Body of pancreas (tissue), 4 donors: ENCODE measurements at regions not wholly inside any gene's neighbourhood (a gene's known extent, or its start where the extent isn't known, plus 50 kb on each side); places are given as distances from the start of the nearest gene placed in this dataset.

Experiments
- ATAC-seq: fragments of 150-250 bp; one replicate; pipeline ENCODE4 v1.9.1; 2016
- DNase-seq, 4 donors: peaks; one replicate each; pipeline ENCODE4 v3.0.0-alpha.2; 2019
- H3K27ac ChIP-seq, 4 donors: fragments of 200-600 bp; sonication (generic); 1 replicate in 3 of 4; 2 replicates in 1 of 4; pipeline versions ENCODE4 v1.5.1 to v1.6.1; 2016 to 2019; ENCODE audit warnings: mild to moderate bottlenecking in 1 of 4, mixed read lengths in 1 of 4, moderate library complexity in 1 of 4
- H3K27me3 ChIP-seq, 2 donors: fragments of 200-600 bp; sonication (generic); one replicate each; pipeline ENCODE4 v1.6.0; 2016; ENCODE audit warnings: mild to moderate bottlenecking in 1 of 2
- H3K36me3 ChIP-seq, 2 donors: fragments of 200-600 bp; sonication (generic); replicated peaks in 1 of 2; 2 replicates each; pipeline ENCODE4 v1.5.1; 2016; ENCODE audit warnings: low read depth in 2 of 2; ENCODE audit not compliant: insufficient read depth in 1 of 2
- H3K4me1 ChIP-seq: fragments of 200-600 bp; sonication (generic); one replicate; pipeline ENCODE4 v1.6.0; 2016
- H3K4me3 ChIP-seq, 2 donors: fragments of 200-600 bp; sonication (generic); 1 replicate in 1 of 2; 2 replicates in 1 of 2; pipeline ENCODE4 v1.5.1; 2016 to 2019
- H3K9me3 ChIP-seq, 3 donors: fragments of 200-600 bp; sonication (generic); 1 replicate in 2 of 3; 2 replicates in 1 of 3; pipeline ENCODE4 v1.5.1; 2016
- CTCF ChIP-seq, 7 experiments: fragments of 450-650 bp in 4 of 7; fragments of 200-600 bp in 3 of 7; sonication (generic) in 3 of 7; IDR thresholded peaks; one replicate each; pipeline ENCODE4 v1.5.1; 2016 to 2019; ENCODE audit warnings: antibody characterized with exemption in 7 of 7
- POLR2A ChIP-seq, 3 donors: fragments of 450-650 bp; IDR thresholded peaks; one replicate each; pipeline ENCODE4 v1.6.1; 2016; ENCODE audit warnings: antibody characterized with exemption in 3 of 3, mild to moderate bottlenecking in 2 of 3
- WGBS, 2 donors: methylation state at CpG; one replicate each; pipeline ENCODE4 v1.1.5; 2017; 5-methylcytosine and 5-hydroxymethylcytosine counted together
- intact Hi-C: fragments of 100-400 bp; cut with DNase I; formaldehyde crosslinking; loops from one replicate; pipeline ENCODE4 v1.15.1; 2023

- 76 to 80% methylated on average over 2 of the region's 2 CpGs for WGBS, 2 donors
- H3K9me3 ChIP-seq = no peaks in the 10 kb centered on the region
- ATAC-seq = no peak
- intact Hi-C loops = no loop called here
- no peaks in the 10 kb centered on the region for H3K27me3 ChIP-seq
- DNase-seq = no peak
- H3K27ac ChIP-seq = no peak overlapping the region
- no peaks in the 10 kb centered on the region for H3K36me3 ChIP-seq
- H3K4me1 ChIP-seq = peaks cover 5% of the 10 kb centered on the region
- H3K4me3 ChIP-seq = no peak overlapping the region
- TF ChIP-seq CTCF (IDR thresholded peaks at IDR 0.05) (no peak), POLR2A (IDR thresholded peaks at IDR 0.05) (no peak)
Measured at GRCh38 chr3:159077860-159078259, 276.0 kb downstream of the MFSD1 start.

GRCh38 chr3:159080256-159080655, 278.4 kb downstream of the MFSD1 start:
- H3K27me3 ChIP-seq = no peaks in the 10 kb centered on the region
- intact Hi-C loops = no loop called here
- H3K27ac ChIP-seq = no peak overlapping the region
- no peaks in the 10 kb centered on the region for H3K9me3 ChIP-seq
- ATAC-seq (no peak), DNase-seq (no peak)
- H3K36me3 ChIP-seq = no peaks in the 10 kb centered on the region
- H3K4me1 ChIP-seq = peaks cover 5% of the 10 kb centered on the region
- WGBS, 2 donors = 74 to 84% methylated on average over 5 of the region's 5 CpGs
- no peak for TF ChIP-seq CTCF (IDR thresholded peaks at IDR 0.05)
- no peak for TF ChIP-seq POLR2A (IDR thresholded peaks at IDR 0.05)
- no peak overlapping the region for H3K4me3 ChIP-seq

- ATAC-seq = no peak
Measured at GRCh38 chr3:159080821-159081220, 279.0 kb downstream of the MFSD1 start.

GRCh38 chr3:159082519-159082918, 280.7 kb downstream of the MFSD1 start:
- Histone ChIP-seq H3K4me3 (no peak overlapping the region), H3K27ac (no peak overlapping the region), H3K9me3 (no peaks in the 10 kb centered on the region), H3K27me3 (no peaks in the 10 kb centered on the region), H3K36me3 (no peaks in the 10 kb centered on the region), H3K4me1 (no peaks in the 10 kb centered on the region)
- DNase-seq (no peak), ATAC-seq (no peak)
- TF ChIP-seq CTCF (IDR thresholded peaks at IDR 0.05) = no peak
- no peak for TF ChIP-seq POLR2A (IDR thresholded peaks at IDR 0.05)
- intact Hi-C loops = no loop called here
- 87 to 88% methylated on average over 1 of the region's 1 CpG for WGBS, 2 donors

More at GRCh38 chr3:159080821-159081220, 279.0 kb downstream of the MFSD1 start:
- intact Hi-C loops = no loop called here
- H3K9me3 ChIP-seq = no peaks in the 10 kb centered on the region
- no peaks in the 10 kb centered on the region for H3K4me1 ChIP-seq
- no peak overlapping the region for H3K27ac ChIP-seq
- H3K36me3 ChIP-seq = no peaks in the 10 kb centered on the region
- TF ChIP-seq POLR2A (IDR thresholded peaks at IDR 0.05) = no peak
- TF ChIP-seq CTCF (IDR thresholded peaks at IDR 0.05) = no peak
- no peak for DNase-seq
- H3K27me3 ChIP-seq = no peaks in the 10 kb centered on the region
- no peak overlapping the region for H3K4me3 ChIP-seq

GRCh38 chr3:159091936-159092335, 290.1 kb downstream of the MFSD1 start:
- no peak for ATAC-seq
- intact Hi-C loops = no loop called here
- no peaks in the 10 kb centered on the region for H3K27me3 ChIP-seq

More at GRCh38 chr3:159091936-159092335, 290.1 kb downstream of the MFSD1 start:
- TF ChIP-seq CTCF (IDR thresholded peaks at IDR 0.05) (no peak), POLR2A (IDR thresholded peaks at IDR 0.05) (no peak)
- H3K9me3 ChIP-seq = no peaks in the 10 kb centered on the region
- no peak for DNase-seq
- H3K27ac ChIP-seq = no peak overlapping the region
- no peaks in the 10 kb centered on the region for H3K36me3 ChIP-seq
- no peak overlapping the region for H3K4me3 ChIP-seq
- no peaks in the 10 kb centered on the region for H3K4me1 ChIP-seq
